NK-92 (cell line): ENCODE measurements at regions not wholly inside any gene's neighbourhood (a gene's known extent, or its start where the extent isn't known, plus 50 kb on each side); places are given as distances from the start of the nearest gene placed in this dataset.
"Not testable (repeated sequence)": the region's sequence is repeated elsewhere in the genome, so short reads cannot be mapped to it uniquely, and the experiment has no call there.

Experiments
- DNase-seq: peaks from one replicate; lab custom pipeline; 2025; ENCODE audit not compliant: unreplicated experiment; lab: John Stamatoyannopoulos, UW

GRCh38 chr7:25584112-25584938 lies 356.0 kb upstream of the NPVF start:
- no peak for DNase-seq

DNA sequence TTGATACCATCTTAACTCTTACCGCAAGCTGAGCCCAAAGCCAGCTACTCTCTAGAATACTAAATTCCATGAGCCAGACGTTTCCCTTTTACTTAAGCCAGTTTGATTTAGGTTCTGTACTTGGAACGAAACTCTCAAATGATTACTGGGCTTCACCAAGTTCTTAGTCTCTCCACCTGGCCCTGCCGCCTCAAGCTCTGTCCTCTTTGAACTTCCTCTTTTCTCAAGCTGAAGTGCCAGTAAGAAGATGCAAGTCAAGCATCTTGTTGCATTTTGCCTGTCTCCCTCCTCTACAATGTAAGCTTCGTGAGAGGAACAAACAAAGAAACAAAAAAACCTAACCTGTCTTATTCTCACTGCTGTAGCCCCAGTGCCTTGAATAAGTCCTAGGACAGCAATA lies 358.2 kb upstream of the NPVF start:
- no peak for DNase-seq

DNA sequence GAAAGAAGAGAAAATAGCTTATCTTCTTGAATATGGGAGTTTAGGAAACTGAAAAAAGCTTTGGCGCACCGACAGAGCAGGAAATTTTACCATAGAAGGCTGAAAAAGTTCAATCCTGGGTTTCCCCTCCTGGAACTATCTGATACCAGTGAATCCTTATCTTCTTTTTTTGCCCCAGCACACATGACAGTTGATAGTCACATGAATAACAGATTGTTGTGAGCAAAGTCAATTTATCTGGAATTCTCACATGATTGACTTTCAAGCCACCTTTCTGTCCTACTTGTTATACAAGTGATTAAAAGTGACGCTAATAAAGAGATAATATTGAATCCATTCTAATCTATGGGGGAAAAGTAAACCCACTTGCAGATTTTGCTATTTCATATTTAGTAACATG lies 365.8 kb upstream of the NPVF start:
- no peak for DNase-seq

DNA sequence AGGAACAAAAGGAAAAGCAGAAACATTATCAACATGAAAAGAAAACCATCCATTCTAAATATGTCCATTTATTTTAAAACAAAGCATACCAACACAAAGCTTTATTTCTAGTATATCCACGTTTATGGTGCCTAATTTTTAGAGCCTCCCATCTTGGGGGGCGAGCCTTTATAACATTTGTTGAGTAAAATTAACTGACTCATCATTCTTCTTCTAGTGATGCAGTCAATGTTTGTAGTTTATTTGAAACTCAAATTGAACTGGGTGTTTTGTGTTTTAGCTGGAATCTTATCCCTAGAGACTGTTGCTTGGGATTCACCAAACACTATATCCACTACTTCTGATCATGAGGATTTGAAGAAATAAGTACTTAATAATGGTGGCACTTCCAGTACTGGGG lies 366.4 kb upstream of the NPVF start:
- no peak for DNase-seq

GRCh38 chr7:25595996-25596395 lies 367.7 kb upstream of the NPVF start:
- no peak for DNase-seq

DNA sequence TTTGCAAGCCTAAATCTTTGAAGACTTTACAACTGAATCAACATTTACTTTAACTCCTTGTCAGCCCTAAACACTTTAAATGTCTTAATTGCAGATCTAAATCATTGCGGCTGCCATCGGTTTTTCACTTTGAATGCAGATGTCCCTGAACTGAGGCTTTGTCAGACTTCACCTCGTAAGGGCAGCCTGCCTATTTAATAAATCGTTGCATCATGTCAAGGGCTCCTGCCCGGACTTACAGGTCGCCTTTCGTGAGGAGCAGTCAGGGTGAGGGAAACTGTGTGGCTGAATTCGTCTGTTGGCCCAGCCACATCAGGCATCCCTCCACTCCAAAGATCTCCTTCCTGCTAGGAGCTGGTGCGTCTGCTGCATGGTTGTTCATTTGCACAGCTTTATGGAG lies 368.2 kb upstream of the NPVF start:
- DNase-seq: no peak

DNA sequence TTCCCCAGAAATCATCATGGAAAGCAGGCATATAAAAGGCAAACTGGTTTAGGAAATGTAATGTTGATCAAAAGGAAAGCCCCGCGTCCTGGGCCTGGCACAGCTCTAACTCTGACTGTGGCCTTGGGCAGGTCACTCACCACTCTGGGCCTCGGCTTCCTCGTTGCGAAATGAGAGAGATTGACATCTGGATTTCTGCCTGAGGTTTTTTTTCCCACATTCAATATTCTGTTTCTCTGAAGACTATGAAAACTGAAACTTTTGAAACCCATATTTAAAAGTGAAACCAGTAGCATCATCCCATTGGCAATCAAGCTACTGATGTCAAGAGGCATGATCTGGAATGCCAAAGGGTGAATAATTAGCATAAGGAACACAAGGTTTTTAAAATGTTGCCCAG lies 369.7 kb upstream of the NPVF start:
- DNase-seq: no peak

DNA sequence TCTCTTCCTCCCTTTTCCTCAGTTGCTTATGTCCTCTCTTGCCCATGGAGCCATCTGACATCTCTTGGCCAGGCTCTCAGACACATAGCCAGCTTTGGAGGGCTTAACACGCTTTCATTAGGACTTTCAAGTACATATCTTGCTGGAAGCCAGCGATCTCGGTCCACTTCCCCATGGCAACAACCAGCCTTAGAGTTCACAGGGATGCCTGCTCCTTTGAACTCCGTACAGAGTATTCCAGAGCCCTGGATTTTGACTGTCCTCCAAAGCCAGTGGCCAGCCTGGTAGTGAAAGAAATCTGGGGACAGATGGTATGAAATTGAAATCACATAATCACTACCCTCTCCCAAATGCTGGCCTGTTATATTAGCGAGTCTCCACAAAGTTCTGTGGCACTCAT lies 370.5 kb upstream of the NPVF start:
- DNase-seq: no peak

DNA sequence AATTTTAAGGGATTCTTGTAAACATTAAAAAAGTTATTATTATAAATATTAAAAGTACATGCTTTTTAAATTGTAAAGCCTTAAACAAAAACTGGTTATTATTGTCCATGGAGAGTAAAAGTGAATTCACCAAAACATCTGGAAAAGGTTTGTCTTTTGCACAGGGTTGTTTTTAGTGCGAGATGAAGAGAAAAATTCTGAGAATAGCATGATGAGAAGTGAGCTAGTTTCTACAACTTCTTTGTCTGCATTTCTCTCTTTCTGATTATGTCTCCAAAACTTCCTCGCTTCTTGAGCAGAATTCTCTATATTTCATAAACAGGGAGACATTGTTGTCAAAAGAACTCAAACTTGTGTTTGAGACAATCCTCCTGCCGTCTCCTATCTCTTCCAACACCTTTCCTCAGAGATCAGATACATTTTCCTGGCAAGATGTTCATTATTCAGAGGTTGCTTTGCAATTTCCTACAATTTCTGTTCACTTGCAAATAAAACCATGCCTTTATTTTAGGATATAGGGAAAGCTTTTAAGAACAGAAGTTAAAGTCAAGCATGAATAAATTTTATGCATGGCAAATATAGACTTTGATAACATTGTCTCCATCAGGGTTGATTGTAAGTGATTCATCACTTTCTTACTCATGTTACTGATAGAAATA lies 372.1 kb upstream of the NPVF start:
- no peak for DNase-seq

DNA sequence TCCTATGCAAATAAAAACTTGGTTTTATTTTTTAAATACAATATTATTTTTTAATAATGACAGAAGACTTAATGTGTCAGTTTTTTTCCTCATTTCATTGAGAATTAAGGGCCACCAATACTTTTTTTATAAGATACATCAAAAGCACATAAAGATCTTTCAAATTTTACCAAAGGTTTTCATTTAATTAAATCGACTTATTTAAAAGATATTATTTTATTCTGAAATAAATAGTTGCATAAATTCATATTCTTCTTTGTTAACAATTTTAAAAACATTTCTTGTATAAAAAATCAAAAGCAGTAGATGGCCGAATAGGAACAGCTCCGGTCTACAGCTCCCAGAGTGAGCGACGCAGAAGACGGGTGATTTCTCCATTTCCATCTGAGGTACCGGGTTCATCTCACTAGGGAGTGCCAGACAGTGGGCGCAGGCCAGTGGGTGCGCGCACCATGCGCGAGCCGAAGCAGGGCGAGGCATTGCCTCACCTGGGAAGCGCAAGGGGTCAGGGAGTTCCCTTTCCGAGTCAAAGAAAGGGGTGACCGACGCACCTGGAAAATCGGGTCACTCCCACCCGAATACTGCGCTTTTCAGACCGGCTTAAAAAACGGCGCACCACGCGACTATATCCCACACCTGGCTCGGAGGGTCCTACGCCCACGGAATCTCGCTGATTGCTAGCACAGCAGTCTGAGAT lies 374.6 kb upstream of the NPVF start:
- not testable (repeated sequence) for DNase-seq

DNA sequence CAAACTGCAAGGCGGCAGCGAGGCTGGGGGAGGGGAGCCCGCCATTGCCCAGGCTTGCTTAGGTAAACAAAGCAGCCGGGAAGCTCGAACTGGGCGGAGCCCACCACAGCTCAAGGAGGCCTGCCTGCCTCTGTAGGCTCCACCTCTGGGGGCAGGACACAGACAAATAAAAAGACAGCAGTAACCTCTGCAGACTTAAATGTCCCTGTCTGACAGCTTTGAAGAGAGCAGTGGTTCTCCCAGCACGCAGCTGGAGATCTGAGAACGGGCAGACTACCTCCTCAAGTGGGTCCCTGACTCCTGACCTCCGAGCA lies 375.1 kb upstream of the NPVF start:
- not testable (repeated sequence) for DNase-seq

DNA sequence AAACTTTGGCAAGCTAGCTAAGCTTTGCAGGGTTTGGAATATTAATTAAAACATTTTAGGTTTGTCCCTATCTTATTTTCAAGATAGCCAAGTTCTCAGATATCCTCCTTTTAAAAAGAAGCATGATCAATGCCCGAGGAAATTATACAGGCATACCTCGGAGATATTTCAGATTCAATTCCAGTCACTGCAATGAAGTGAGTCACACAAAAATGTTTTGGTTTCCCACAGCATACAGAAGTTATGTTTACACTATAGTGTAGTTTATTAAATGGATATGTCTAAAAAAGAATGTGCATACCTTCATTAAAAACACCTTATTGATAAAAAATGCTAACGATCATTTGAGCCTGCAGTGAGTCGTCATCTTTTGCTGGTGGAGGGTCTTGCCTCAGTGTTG lies 382.9 kb upstream of the NPVF start:
- no peak for DNase-seq

DNA sequence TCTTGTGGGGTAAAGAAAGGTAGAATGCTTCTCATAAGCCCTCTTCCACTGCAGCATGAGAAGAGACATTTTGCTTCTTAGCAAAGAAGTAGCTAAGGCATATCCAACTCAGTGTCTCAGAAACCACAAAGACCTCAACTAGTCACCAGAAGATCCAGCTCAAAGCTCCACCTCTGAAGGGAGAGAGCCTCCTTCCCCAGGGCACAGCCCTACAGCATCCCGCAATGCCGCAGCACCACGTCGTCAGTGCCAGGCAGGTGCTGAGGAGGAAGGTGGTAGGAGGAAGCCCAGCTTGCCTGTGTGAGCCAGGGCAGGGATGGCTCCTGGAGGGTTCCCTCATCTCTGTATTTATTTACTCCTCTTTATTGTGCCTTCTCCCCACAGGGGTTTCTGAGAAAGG lies 385.6 kb upstream of the NPVF start:
- DNase-seq: no peak

DNA sequence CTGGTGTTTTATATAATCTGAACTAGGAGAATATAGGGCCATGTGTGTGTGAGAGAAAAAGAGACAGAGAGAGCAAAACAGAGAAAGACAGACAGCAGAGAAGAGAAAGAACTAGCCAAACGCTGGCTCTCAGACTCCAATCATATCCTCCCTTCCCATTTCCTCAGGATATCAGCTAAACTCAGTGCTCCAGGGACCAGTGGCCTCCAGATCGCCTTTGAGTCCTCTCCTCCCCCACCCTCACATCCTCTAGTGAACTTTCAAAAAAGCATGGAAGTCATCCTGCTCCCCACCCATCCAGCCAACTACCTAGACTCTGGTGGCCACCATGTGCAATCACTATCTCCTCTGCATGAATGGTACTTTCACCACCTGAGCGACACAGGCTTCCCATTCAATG lies 386.1 kb upstream of the NPVF start:
- DNase-seq: no peak

DNA sequence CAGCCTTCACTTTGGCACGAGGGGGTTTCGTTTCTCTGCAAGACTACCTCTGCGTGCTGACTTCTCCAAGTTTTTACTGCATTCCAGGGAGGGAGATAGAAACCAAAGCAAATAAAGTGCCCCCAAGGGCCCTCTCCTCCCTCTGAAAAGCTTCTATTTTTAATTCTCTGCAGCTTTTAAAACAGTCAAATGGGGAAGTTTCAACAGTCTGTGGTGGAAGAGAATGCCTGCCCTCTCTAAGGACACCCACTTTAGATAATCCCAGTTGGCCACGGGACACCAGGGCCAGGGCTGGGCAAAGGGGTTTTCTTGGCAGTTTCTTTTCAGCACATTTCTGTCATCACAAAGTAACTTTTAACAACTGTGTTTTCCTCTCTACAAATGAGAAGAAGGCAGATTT lies 386.7 kb upstream of the NPVF start:
- no peak for DNase-seq

- no peak for DNase-seq
These were observed 387.3 kb upstream of the NPVF start for GRCh38 chr7:25615593-25615992.

- DNase-seq: no peak
These were observed 388.9 kb upstream of the NPVF start for GRCh38 chr7:25617214-25617613.

- no peak for DNase-seq
These were observed 389.4 kb upstream of the NPVF start for GRCh38 chr7:25617673-25618072.

DNA sequence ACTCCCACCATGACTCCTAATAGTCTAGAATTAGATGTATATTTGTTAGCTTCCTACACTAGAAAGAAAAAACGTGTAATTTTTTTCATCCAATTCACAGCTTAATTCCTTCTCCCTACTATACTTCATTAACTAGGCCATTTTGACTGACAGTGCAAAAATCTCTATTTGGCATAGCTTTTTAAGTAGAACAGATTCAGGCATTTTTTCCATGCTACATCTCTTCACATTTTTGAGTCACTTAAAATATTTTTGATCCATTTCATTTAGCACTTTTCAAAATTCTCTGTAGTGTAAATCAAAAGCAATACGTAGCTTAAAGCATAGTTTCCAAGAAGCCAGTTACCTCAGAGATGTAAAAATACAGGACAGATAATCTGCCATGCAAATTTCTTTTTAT lies 391.1 kb upstream of the NPVF start:
- DNase-seq: no peak

DNA sequence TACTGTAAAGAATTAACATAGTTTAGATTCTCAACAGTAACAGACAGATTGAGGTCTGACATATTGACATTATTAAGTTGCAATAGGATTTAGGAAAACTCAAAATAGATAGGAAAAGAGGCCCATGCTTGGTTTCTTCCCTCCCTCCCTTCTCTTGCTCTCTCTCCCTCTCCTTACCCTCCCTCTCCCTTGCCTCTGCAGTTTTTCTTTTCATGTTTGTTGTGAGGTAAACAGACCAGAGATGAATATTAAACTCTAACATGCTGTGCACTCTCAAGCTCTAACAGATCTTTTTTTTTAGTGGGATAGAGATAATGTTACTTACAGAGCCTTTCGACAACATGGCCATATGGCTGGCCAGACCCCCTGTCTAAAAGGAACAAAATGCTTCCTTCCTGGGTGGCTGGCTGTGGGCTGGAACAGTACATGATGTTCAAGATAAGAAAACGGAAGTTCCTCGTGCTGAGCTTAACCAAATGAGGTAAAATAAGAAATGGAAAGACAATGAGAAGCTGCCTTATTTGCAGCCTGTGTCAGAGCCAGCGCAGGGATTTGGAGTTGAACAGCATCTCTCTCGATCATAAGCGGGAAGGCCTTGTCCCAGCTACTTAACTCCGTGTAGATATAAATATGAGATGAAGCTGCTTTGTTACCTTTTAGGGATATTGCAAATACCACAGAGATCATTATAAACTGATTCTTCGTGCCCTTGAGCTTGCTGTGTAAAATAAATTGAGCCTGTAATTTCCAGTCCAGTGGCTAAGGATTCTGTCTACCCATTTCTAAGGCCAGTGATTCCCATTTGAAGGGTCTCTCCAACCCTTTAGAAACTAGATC lies 391.9 kb upstream of the NPVF start:
- no peak for DNase-seq

- no peak for DNase-seq
These were observed 393.7 kb upstream of the NPVF start for GRCh38 chr7:25621993-25622392.
